Endothelial cell of hepatic sinusoid (primary cell): ENCODE measurements at regions not wholly inside any gene's neighbourhood (a gene's known extent, or its start where the extent isn't known, plus 50 kb on each side); places are given as distances from the start of the nearest gene placed in this dataset.
"Not testable (repeated sequence)": the region's sequence is repeated elsewhere in the genome, so short reads cannot be mapped to it uniquely, and the experiment has no call there.

Experiments
- in situ Hi-C: cut with HindIII; loops from 2 replicates; pipeline ENCODE4 v1.10.0; 2017; ENCODE audit warnings: low sequenced_read_pairs

DNA sequence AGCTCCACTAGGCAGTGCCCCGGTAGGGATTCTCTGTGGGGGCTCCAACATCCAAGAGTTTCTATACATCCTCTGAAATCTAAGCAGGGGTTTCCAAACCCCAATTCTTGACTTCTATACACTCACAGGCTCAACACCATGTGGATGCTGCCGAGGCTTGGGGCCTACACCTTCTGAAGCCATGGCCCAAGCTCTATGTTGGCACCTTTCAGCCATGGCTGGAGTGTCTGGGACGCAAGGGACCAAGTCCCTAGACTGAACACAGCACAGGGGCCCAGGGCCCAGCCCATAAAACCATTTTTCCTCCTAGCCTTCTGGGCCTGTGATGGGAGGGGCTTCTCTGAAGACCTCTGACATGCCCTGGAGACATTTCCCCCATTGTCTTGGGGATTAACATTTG lies 511.8 kb downstream of the TRAM1L1 start:
- in situ Hi-C loops = no loop called here

DNA sequence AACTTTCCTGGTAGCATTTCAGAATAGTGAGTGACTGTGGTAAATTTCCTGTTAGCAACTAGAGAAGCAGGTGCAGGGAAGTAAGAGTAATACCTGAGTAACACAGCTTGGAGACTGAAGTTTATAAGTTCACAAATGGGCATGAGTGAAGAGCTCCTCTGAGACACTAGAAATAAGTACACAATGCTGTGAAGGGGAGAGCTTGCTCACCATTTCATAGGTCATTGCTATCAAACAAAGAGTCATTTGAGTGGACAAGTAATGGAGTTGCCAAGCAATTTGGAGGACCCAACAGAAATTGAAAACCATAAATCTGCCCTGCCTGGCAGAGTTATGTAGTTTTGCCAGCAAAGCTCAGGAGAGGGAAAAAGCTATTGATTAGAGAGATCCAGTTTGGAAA lies 523.6 kb downstream of the TRAM1L1 start:
- in situ Hi-C loops = no loop called here

DNA sequence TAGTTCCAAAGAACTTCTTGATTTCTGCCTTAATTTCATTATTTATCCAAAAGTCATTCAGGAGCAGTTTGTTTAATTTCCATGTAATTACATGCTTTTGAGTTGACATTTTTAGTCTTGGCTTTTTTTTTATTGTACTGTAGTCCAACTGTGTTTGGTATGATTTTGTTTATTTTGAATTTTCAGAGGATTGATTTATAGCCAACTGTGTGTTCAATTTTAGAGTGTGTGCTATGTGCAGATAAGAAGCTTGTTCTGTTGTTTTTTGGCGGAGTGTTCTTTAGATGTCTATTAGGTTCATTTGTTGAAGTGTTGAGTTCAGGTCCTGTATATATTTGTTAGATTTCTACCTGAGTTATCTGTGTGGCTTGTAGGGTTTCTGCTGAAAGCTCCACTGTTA lies 533.6 kb downstream of the TRAM1L1 start:
- in situ Hi-C loops = no loop called here

DNA sequence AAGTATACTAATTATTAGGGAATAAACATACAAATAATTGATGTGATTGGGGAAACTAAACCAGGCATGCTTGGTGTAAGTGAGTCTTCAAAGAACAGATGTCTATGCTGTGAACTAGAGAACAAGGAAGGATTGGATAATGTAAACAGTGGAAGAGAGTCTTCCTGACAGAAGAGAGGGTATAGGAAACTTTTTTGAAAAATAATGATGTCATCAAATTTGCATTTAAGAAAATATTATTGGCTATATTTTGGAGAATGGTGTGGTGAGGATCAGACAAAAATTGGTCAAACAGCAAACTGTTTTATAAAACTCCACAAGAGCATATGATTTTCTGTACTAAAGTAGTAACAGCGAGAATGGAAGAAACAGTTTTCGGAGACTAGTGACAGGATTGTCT lies 537.7 kb downstream of the TRAM1L1 start:
- in situ Hi-C loops = no loop called here

DNA sequence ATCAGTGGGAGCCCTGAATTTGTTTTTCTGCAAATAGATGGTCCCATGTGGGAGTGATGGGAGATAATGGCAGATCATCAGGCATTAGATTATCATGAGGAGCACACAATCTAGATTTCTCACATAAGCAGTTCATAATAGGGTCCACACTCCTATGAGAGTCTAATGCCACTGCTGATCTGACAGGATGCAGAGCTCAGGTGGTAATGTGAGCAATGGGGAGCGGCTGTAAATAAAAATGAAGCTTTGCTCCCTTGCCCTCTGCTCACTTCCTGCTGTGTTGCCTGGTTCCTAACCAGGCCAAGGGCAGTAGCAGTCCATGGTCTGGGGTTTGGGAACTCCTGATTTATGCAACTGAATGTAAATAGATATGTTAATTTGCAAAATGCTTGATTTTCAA lies 538.6 kb downstream of the TRAM1L1 start:
- in situ Hi-C loops = no loop called here

DNA sequence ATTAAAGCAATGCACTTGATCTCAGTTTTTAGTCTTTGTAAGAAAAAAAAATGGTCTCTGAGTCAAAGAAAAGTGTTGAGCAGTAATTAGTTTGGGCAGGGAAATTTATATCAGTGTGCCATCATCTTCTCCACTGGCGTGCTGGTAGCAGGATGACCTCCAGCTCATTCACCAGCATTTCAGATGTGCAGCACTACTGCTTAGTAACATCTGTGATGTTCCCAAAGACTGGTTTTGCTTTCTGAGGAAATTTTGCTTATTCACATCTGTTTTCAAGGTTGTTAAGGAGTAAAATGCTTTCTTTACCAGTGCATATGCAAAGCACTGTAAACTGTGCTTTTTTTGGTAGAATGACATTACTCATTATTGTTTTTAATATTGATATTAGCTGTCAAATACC lies 540.4 kb downstream of the TRAM1L1 start:
- in situ Hi-C loops = no loop called here

DNA sequence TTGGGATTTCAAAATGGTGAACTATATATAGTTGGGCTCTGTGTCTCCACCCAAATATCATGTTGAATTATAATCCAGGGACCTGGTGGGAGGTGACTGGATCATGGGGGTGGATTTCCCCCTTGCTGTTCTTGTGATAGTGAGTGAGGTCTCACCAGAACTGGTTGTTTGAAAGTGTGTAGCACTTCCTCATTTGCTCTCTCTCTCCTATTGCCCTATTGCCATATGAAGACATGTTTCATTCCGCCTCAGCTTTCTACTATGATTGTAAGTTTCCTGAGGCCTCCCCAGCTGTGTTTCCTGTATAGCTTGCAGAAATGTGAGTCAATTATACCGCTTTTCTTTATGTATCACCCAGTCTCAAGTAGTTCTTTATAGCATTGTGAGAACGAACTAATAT lies 545.6 kb downstream of the TRAM1L1 start:
- in situ Hi-C loops = no loop called here

DNA sequence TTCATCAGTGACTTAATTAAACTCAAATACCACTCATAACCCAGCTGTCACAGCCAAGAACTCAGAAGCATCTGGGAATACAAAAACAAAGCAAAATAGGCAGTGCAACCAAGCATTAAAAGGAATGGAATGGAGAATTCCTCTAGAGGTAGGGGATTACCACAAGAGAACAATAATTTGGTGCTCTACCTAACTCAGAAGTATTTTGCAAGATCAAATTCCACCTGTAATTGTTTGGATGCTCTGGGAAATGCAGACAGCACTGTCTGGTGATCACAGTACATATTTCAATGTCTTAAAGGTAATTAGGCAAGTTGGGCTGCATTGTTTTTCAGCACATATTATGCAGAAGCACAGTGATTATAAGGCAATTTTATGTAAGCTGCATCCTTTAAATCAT lies 547.5 kb downstream of the TRAM1L1 start:
- in situ Hi-C loops = no loop called here

DNA sequence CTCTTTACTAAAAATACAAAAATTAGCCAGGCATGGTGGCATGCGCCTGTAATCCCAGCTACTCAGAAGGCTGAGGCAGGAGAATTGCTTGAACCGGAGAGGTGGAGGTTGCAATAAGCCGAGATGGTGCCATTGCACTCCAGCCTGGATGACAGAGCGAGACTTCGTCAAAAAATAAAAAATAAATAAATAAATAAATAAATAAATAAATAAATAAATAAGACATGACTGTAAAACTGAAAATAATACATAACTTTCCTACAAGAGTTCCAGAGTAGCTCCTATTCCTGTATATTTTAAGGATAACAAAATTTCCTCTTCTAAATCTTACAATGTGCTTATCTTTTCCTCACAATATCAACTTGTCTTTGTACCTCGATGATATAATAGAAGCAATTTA lies 549.4 kb downstream of the TRAM1L1 start:
- in situ Hi-C loops = not testable (repeated sequence)

DNA sequence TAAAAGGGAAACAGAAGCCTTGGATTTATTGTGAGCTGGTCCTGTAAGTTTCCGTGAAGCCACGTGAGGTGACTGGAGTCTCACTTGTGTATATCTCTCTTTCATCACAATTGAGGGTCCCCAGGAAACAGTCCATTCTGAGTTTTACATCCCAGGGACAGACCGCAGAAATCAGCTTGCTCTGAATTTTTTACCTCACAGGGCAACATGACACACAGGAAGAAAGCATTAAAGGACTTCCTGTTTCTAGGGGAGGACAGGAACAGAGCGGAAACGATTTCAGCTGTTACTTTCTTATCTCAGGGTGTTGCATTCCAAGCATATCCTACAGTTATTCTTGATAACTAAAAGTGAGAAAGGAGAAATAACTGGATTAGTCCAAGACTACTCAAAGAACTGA lies 553.5 kb downstream of the TRAM1L1 start:
- in situ Hi-C loops = no loop called here

DNA sequence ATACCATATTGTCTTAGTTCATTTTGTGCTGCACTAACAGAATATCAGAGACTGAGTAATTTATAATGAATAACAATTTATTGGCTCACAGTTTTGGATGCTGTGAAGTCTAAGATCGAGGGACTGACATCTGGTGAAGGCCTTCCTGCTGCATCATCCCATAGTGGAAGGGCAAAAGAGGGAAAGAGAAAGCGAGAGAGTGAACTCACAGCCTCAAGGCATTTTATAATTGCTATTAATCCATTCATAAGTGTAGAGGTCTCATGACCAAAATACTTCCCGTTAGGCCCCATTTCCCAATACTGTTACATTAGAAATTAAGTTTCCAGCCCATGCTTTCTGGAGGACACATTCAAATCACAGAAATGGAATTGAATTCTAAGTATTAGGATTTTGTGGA lies 554.4 kb downstream of the TRAM1L1 start:
- in situ Hi-C loops = no loop called here

DNA sequence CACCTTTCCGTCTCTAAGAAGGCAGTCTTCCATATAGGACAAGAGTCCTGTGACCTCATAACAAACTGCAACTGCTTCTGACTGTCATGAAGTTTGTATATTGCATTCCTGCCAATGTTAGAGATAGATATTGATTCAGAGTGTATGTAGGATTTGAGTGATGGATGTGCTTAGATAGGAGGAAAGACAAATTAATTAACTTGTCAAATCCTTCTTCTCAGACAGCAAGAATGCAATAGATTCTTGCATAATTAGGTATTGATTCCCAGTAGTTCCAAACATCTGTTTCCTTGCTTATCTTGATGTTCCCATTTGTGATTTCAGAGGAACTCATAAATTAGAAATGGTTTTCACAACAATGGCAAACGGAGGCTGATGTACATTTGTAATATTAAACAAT lies 555.3 kb downstream of the TRAM1L1 start:
- in situ Hi-C loops = no loop called here

DNA sequence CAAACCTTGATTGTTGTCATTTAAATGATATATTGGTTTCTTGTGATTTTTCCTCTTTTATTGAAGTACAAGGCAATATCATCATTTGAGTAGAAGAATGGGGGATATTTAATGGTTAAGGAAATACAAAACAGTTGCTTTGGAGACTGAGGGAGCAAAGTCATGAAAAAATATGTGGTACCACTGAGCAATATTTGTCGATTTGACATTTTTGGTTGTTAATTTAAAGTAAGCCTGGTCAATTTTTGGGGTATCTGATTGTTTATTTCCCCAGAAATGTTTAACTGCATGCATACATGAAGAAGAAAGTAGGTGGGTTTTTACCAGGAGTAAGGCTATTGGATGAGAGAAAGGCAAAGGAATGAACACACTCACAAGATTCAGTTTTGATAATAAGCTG lies 556.2 kb downstream of the TRAM1L1 start:
- in situ Hi-C loops = loop anchor here (5.0 kb wide), 1 partner anchor 37 kb away; no protein-coding TSS in a partner anchor

DNA sequence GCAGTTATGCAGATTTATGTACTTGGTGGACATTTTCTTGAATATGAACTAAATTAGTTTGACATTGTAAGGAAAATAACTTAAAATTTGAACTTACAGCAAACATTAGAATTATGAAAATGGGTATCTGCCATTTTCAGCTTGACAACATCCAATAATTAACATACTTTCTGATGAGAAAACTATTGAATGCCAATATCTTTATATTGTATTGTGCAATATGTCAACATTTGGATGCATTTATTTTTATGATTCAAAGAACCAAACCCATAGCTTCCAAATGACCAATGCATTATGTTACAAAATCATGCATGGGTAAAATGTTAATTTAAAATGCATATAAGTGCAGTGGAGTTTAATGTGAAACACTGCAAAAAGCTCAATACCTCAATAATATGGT lies 562.5 kb downstream of the TRAM1L1 start:
- in situ Hi-C loops = no loop called here

DNA sequence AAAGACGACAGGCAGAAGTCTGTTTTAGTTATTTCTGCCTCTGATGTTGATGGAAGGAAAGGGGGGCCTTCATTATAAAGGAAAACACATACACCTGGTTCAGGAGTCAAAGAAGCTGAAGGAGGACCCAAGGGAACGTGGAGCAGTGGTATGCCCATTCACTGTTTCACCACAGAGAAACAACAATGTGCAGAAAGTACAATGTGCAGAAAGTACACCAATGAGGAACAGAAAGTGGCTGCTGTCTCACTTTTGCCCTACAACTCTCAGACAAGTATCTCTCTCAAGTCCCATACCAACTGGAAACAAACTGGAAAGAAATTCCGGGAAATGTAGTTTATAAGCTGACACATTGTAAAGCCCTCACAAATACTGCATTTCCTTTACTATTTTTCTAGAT lies 564.5 kb downstream of the TRAM1L1 start:
- in situ Hi-C loops = no loop called here

DNA sequence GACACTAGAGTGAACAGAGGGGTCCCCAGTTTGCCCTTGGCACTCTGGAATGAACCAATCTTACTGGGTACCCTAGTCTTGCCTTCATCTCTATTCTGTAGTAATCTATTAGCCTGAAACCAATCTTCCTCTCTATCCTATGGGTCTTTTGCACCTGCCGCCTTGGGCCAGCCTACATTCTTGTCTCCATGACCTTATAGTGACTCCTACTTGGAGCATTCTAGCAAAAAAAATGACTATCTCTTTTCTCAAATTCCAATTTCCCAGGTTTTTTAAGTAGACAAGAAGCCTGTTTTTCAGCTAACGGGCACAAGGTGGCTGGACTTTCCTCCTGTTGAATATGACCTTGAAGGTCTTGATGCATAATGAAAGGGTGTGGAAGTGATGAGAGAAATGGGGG lies 568.7 kb downstream of the TRAM1L1 start:
- in situ Hi-C loops = no loop called here

DNA sequence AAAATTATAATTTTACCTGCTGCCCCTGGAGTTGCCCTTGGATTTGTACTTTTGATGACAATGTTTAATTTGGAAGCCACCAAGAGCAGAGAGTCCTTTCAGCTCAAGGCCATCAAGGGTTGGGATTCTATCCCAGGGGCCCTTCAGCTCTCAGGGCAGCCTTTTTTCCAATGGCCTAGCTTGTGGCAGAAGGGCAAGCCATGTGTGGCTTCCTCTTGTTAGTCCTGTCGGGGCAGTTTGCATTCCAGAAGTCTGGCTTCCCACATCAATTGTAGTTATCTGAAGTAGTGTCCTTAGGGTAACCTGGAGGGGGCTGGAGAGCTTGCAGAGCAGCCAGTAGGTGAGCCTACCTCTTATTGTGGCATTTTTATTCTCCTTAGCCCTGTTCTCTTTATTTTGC lies 569.4 kb downstream of the TRAM1L1 start:
- in situ Hi-C loops = no loop called here

DNA sequence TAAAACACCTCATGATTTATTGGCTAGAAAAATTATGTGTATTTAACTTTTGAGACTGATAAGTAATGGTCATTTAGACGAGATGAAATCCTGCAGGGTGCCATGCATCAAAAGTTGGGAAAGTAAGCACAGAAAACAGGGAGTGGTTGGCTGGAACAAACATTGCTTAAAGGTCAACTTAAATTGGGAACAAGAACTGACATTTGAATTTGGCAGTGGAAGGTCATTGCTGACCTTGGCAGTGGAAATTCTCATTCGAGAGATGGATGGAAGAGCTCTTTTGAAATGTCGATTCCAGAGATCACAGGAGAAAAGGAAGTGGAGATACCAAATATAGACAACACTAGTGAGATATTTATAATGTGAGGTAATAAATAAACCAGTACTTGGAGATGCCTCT lies 572.8 kb downstream of the TRAM1L1 start:
- in situ Hi-C loops = no loop called here

DNA sequence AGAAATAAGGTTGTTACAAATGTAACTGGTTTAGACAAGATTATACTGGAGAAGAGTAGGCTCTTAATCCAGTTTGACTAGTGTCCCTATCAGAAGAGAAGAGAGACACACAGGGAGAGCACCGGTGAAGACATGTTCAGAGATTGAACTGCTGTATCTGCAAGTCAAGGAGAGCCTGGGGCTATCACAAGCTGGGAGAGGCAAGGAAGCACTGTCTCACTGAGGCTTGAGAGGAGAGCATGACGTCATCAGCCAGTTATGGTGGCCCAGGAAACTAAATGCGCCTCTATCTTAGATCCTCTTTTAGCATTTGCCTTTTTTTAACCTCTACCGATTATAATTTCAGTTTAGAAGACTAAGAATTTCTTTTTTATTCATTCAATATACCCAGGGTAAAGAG lies 583.4 kb downstream of the TRAM1L1 start:
- in situ Hi-C loops = no loop called here

DNA sequence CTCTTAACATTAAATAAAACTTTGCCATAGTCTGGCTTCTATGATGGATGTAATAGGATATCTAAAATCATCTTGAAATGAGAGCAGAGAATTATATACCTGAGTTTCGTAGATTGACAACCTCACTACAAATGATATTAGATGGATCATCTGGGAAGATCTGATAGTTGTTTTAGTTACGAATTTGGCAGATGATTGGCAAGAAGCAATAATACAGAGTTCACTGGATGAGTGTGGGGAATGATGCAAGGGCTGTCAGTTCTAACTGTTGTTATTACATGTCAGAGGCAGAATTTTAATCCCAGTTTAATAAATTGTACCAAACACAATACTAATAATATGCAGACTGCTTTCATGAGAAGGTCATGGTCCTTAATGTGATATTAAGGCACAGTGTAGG lies 585.2 kb downstream of the TRAM1L1 start:
- in situ Hi-C loops = no loop called here

DNA sequence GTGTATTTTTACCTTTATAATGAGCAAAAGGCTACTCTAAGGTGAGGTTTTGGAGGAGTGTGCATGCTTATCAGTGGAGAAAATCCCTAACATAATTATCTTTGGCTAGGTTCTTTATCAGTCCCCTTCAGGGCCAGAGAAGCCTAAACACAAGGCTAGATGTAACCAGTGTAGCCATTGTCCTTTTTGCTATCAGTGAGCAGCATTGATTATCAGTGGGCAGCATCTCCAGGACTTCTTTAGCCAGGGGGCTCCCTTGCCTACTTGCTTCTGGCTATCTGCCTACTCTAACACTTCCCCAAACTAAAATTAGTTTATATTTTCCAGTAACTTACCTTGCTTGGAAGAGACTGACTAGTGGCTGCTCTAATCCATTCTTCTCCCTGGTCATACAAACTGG lies 595.6 kb downstream of the TRAM1L1 start:
- in situ Hi-C loops = loop anchor here (5.0 kb wide), 1 partner anchor 38 kb away; no protein-coding TSS in a partner anchor

DNA sequence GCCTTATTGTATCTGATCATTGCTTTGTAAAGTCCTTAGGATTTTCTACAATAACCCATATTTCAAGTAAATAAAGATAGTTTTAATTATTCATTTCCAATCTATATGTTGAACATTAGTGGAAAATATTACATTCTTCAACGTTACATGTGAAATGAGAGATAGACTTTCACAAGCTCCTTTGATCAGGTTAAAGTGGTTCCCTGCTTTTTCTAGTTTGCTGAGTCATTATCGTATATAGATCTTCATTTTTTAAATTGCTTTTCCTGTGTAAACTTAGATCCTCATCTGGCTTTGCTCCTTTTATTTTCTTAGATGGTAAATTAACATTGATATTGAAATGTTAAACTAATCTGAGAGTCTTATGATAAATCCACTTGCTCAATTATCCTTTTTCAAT lies 599.0 kb downstream of the TRAM1L1 start:
- in situ Hi-C loops = no loop called here

DNA sequence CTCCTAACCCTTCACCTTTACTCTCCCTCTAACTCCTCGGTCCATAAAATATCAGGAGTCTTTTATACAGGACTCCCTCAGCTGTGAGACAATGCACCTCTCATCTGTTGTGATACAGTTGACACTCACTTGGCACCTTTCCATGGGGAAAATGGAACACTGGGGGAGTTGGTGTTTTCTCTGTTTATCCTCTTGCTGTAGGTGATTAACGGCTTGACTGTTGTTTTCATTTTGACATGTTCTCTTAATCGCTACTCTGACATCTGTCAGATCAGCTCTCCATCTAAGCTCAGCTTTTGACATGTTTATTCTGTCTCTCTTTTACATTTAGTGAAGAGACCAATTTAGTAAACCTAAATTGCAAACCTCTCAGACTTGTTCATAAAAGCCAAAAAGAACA lies 604.8 kb downstream of the TRAM1L1 start:
- in situ Hi-C loops = no loop called here

DNA sequence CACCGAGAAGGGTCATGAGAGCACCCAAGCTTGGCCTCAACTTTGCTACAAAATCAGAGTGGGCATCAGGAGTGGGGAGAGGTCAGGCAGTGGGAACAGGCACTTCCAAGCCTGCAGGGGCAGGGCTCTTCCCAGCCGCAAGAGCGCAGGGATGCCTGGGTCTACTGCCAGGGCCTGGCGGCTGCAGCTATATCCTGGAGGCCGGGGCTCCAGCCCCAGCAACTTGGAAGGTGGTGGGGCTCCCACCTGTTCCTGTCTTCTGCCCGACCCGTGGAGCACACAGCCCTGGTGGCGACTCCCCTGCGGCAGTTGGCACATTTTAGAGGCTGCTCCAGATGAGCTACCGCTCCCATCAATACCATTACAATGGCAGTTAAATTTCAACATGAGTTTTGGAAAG lies 607.0 kb downstream of the TRAM1L1 start:
- in situ Hi-C loops = loop anchor here (10.0 kb wide), 1 partner anchor 246 kb away; no protein-coding TSS in a partner anchor
